ENCODE measurements at regions not wholly inside any gene's neighbourhood (a gene's known extent, or its start where the extent isn't known, plus 50 kb on each side); places are given as distances from the start of the nearest gene placed in this dataset.

DNA sequence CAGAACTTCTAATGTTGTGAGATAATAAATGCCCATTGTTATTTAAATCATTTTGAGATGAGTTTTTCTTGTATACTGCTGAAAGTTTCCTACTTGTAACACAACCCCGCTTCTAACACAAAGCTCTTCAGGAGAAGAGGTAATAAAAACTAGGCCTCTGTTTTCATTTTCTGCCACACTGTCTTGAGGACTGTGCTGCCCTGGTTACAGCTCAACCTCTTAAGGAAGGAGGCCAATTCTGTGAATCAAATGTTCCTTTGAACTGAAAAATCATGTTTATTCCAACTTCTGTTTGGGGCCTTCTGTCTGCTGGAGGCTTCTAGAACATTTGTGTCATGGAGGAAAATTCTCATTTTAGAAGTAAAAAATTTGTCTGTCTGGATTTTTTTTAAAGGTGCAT, 100.3 kb downstream of the LRIG3 start:
- no peak for DNase-seq

All from suppressor macrophage treated with lipopolysaccharide for 4 hours (primary cell).